DMS53 (cell line): ENCODE measurements at regions not wholly inside any gene's neighbourhood (a gene's known extent, or its start where the extent isn't known, plus 50 kb on each side); places are given as distances from the start of the nearest gene placed in this dataset.
"Not testable (repeated sequence)": the region's sequence is repeated elsewhere in the genome, so short reads cannot be mapped to it uniquely, and the experiment has no call there.

Experiments used
- DNase-seq: peaks from one replicate; lab custom pipeline; 2025; lab: John Stamatoyannopoulos, UW

- DNase-seq: no peak
Observed at GRCh38 chr10:62661143-62661542, 143.4 kb upstream of the ADO start.

GRCh38 chr10:62662486-62662885 is 142.0 kb upstream of the ADO start:
- DNase-seq: no peak

GRCh38 chr10:62665771-62666170 is 138.7 kb upstream of the ADO start:
- DNase-seq: peak; percentile 6

GRCh38 chr10:62666275-62666674 is 138.2 kb upstream of the ADO start:
- no peak for DNase-seq

GRCh38 chr10:62669341-62669740 is 135.2 kb upstream of the ADO start:
- no peak for DNase-seq

- DNase-seq: no peak
Observed at GRCh38 chr10:62671104-62671503, 133.4 kb upstream of the ADO start.

GRCh38 chr10:62681211-62681940 is 123.1 kb upstream of the ADO start:
- DNase-seq: no peak

GRCh38 chr10:62684911-62685310 is 119.6 kb upstream of the ADO start:
- DNase-seq: no peak

- peak; percentile 33 for DNase-seq
Observed at GRCh38 chr10:62687230-62687748, 117.2 kb upstream of the ADO start.

GRCh38 chr10:62688971-62689700 is 115.4 kb upstream of the ADO start:
- no peak for DNase-seq

GRCh38 chr10:62689712-62690111 is 114.8 kb upstream of the ADO start:
- DNase-seq: no peak

GRCh38 chr10:62690703-62691102 is 113.8 kb upstream of the ADO start:
- DNase-seq: peak; percentile 5

GRCh38 chr10:62691336-62691735 is 113.2 kb upstream of the ADO start:
- DNase-seq: no peak

- DNase-seq: no peak
Observed at GRCh38 chr10:62692085-62692484, 112.4 kb upstream of the ADO start.

- DNase-seq: no peak
Observed at GRCh38 chr10:62693306-62693705, 111.2 kb upstream of the ADO start.

GRCh38 chr10:62694537-62695126 is 109.9 kb upstream of the ADO start:
- no peak for DNase-seq

GRCh38 chr10:62696798-62697197 is 107.7 kb upstream of the ADO start:
- DNase-seq: no peak

GRCh38 chr10:62699148-62699547 is 105.4 kb upstream of the ADO start:
- DNase-seq: peak; percentile 20

GRCh38 chr10:62704121-62704520 is 100.4 kb upstream of the ADO start:
- not testable (repeated sequence) for DNase-seq

GRCh38 chr10:62705789-62706188 is 98.7 kb upstream of the ADO start:
- DNase-seq: no peak

- DNase-seq: no peak
Observed at GRCh38 chr10:62707810-62708209, 96.7 kb upstream of the ADO start.

GRCh38 chr10:62708569-62708968 is 96.0 kb upstream of the ADO start:
- DNase-seq: no peak

GRCh38 chr10:62709200-62709599 is 95.3 kb upstream of the ADO start:
- no peak for DNase-seq
